ENCODE measurements at regions not wholly inside any gene's neighbourhood (a gene's known extent, or its start where the extent isn't known, plus 50 kb on each side); places are given as distances from the start of the nearest gene placed in this dataset.

GRCh38 chr3:102906818-102907217 is 472.0 kb downstream of the ZPLD1 start (continued):
- no peak for TF ChIP-seq CTCF (IDR thresholded peaks at IDR 0.05 in 2 of 3, conservative IDR thresholded peaks at IDR 0.05 in 1 of 3; ENCODE audit: control insufficient read depth in 2 of 3, extremely low read depth in 1 of 3, insufficient read depth in 1 of 3, low read depth in 3 of 3, low read length in 3 of 3)
- TF ChIP-seq NFYB (IDR thresholded peaks at IDR 0.05; ENCODE audit: insufficient read depth, low read depth, low read length), result no peak
- no peak for TF ChIP-seq SP1 (IDR thresholded peaks at IDR 0.05; ENCODE audit: low read depth, low read length)
- no peak for TF ChIP-seq MXI1 (IDR thresholded peaks at IDR 0.05; ENCODE audit: low read depth, low read length)
- TF ChIP-seq SMAD5 (IDR thresholded peaks at IDR 0.05; ENCODE audit: low read depth), result no peak
- no peak for TF ChIP-seq MEF2A (IDR thresholded peaks at IDR 0.05; ENCODE audit: insufficient read depth, low read depth, low read length)
- TF ChIP-seq POLR2AphosphoS2 (IDR thresholded peaks at IDR 0.05; ENCODE audit: low read depth, low read length), result no peak
- no peak for TF ChIP-seq EP300 (IDR thresholded peaks at IDR 0.05; ENCODE audit: borderline replicate concordance in 1 of 2, control insufficient read depth in 1 of 2, low read depth in 2 of 2, low read length in 2 of 2)

- Histone ChIP-seq H2AFZ (ENCODE audit: control insufficient read depth, low read depth, low read length) (no peak overlapping the region), H3K4me1 (ENCODE audit: control insufficient read depth, insufficient read depth, low read length) (no peaks in the 10 kb centered on the region), H3K36me3 (ENCODE audit: control insufficient read depth in 2 of 2, insufficient read depth in 2 of 2, low read length in 1 of 2) (no peaks in the 10 kb centered on the region), H3K27me3 (replicated peaks in 1 of 2; ENCODE audit: control insufficient read depth in 2 of 2, insufficient read depth in 2 of 2, low read length in 1 of 2) (no peaks in the 10 kb centered on the region), H3K79me2 (ENCODE audit: control insufficient read depth, insufficient read depth, low read length) (no peaks in the 10 kb centered on the region), H3K9ac (ENCODE audit: control insufficient read depth, insufficient read depth, low read length) (no peak overlapping the region), H3K27ac (ENCODE audit: control insufficient read depth, insufficient read depth) (no peak overlapping the region), H3K4me2 (ENCODE audit: control insufficient read depth, insufficient read depth) (no peak overlapping the region), H3K4me3 (no peak overlapping the region), H4K20me1 (ENCODE audit: control insufficient read depth, insufficient read depth) (no peaks in the 10 kb centered on the region), H3K9me3 (replicated peaks; ENCODE audit: control insufficient read depth, insufficient read depth, low read length) (no peaks in the 10 kb centered on the region)
- POLR2A ChIA-PET, result no interaction called here
- FAIRE-seq (no peak), DNase-seq (ENCODE audit: low read depth, low spot score) (no peak), ATAC-seq (no peak)
- 0% methylated on average over 1 of the region's 1 CpG for WGBS (ENCODE audit: insufficient coverage, insufficient replicate concordance, low lambda C conversion rate, missing lambda C conversion rate)
- in situ Hi-C loops (cut with MboI), result no loop called here
- CTCF ChIA-PET, result no interaction called here
- RAD21 ChIA-PET (ENCODE audit: unreplicated experiment), result no interaction called here
- SMC1A ChIA-PET (ENCODE audit: uncharacterized antibody, unreplicated experiment), result no interaction called here
- intact Hi-C loops (cut with micrococcal nuclease; ENCODE audit: unreplicated experiment), result no loop called here
- no TSS peak for BruUV-seq (replicated peaks)
- TF ChIP-seq ZSCAN29 (IDR thresholded peaks at IDR 0.05) (no peak), RELB (IDR thresholded peaks at IDR 0.05; ENCODE audit: low read depth) (no peak), ZNF687 (IDR thresholded peaks at IDR 0.05) (no peak), SMARCA5 (IDR thresholded peaks at IDR 0.05) (no peak), NFYB (IDR thresholded peaks at IDR 0.05; ENCODE audit: insufficient read depth, low read depth, low read length) (no peak), YBX1 (IDR thresholded peaks at IDR 0.05) (no peak), NRF1 (conservative IDR thresholded peaks at IDR 0.05; ENCODE audit: low read depth, low read length) (no peak), WRNIP1 (IDR thresholded peaks at IDR 0.05; ENCODE audit: borderline replicate concordance, low read depth, low read length) (no peak), HCFC1 (IDR thresholded peaks at IDR 0.05; ENCODE audit: low read length) (no peak), RCOR1 (conservative IDR thresholded peaks at IDR 0.05; ENCODE audit: low read depth, low read length) (no peak), RBBP5 (conservative IDR thresholded peaks at IDR 0.05) (no peak)
Observed at GRCh38 chr3:102909904-102910303, 475.1 kb downstream of the ZPLD1 start.
